ENCODE measurements at regions not wholly inside any gene's neighbourhood (a gene's known extent, or its start where the extent isn't known, plus 50 kb on each side); places are given as distances from the start of the nearest gene placed in this dataset.

GRCh38 chr21:35482096-35482495 is 433.0 kb upstream of the RUNX1 start:
- no peak for TF ChIP-seq POLR2A (IDR thresholded peaks at IDR 0.05)
- no peak for TF ChIP-seq CTCF (IDR thresholded peaks at IDR 0.05 in 4 of 5, conservative IDR thresholded peaks at IDR 0.05 in 1 of 5)
